Mesendoderm (in vitro differentiated cells): ENCODE measurements at regions not wholly inside any gene's neighbourhood (a gene's known extent, or its start where the extent isn't known, plus 50 kb on each side); places are given as distances from the start of the nearest gene placed in this dataset.

Source experiments
- DNase-seq: peaks from one replicate; pipeline ENCODE4 v3.0.0; 2013
- H2AK5ac ChIP-seq: 2 replicates; pipeline ENCODE4 v1.6.1; 2013; ENCODE audit warnings: low read length, inconsistent platforms
- H2BK120ac ChIP-seq: 2 replicates; pipeline ENCODE4 v1.6.1; 2013; ENCODE audit warnings: low read depth, mild to moderate bottlenecking, low read length, moderate library complexity, mixed read lengths
- H2BK15ac ChIP-seq: replicated peaks from 2 replicates; pipeline ENCODE4 v1.6.1; 2013; ENCODE audit warnings: low read depth, mild to moderate bottlenecking, moderate library complexity
- H2BK5ac ChIP-seq: 2 replicates; pipeline ENCODE4 v1.6.1; 2013; ENCODE audit warnings: low read length, inconsistent platforms
- H3K18ac ChIP-seq: 2 replicates; pipeline ENCODE4 v1.6.1; 2013; ENCODE audit warnings: mild to moderate bottlenecking, low read length, mixed read lengths
- H3K23ac ChIP-seq: one replicate; pipeline ENCODE4 v1.6.1; 2013; ENCODE audit warnings: low read length
- H3K27ac ChIP-seq: 2 replicates; pipeline ENCODE4 v1.5.1; 2013; ENCODE audit warnings: low read depth, mild to moderate bottlenecking, inconsistent platforms, low read length, moderate library complexity
- H3K27me3 ChIP-seq: 2 replicates; pipeline ENCODE4 v1.6.1; 2013; ENCODE audit warnings: low read length, control low read depth, mild to moderate bottlenecking, inconsistent platforms; ENCODE audit not compliant: insufficient read depth, poor library complexity
- H3K36me3 ChIP-seq: 2 replicates; pipeline ENCODE4 v1.6.1; 2013; ENCODE audit warnings: low read length, inconsistent platforms; ENCODE audit not compliant: control insufficient read depth, insufficient read depth
- H3K4ac ChIP-seq: one replicate; pipeline ENCODE4 v1.6.1; 2013; ENCODE audit warnings: low read depth, mild to moderate bottlenecking, low read length, moderate library complexity
- H3K4me1 ChIP-seq: 2 replicates; pipeline ENCODE4 v1.6.1; 2013; ENCODE audit warnings: low read depth, low read length, inconsistent platforms; ENCODE audit not compliant: control insufficient read depth
- H3K4me2 ChIP-seq: 2 replicates; pipeline ENCODE4 v1.6.1; 2013; ENCODE audit warnings: low read length
- H3K4me3 ChIP-seq: 2 replicates; pipeline ENCODE4 v1.5.1; 2013; ENCODE audit warnings: mild to moderate bottlenecking, low read length
- H3K56ac ChIP-seq: one replicate; pipeline ENCODE4 v1.6.1; 2013; ENCODE audit warnings: low read length
- H3K79me1 ChIP-seq: 2 replicates; pipeline ENCODE4 v1.6.1; 2013; ENCODE audit warnings: low read length, inconsistent platforms
- H3K79me2 ChIP-seq: 2 replicates; pipeline ENCODE4 v1.6.1; 2013; ENCODE audit warnings: mild to moderate bottlenecking, low read length; ENCODE audit not compliant: control insufficient read depth, insufficient read depth
- H3K9ac ChIP-seq: 2 replicates; pipeline ENCODE4 v1.6.1; 2013; ENCODE audit warnings: low read length, inconsistent platforms
- H4K5ac ChIP-seq: one replicate; pipeline ENCODE4 v1.6.1; 2013; ENCODE audit warnings: low read length
- H4K8ac ChIP-seq: one replicate; pipeline ENCODE4 v1.6.1; 2013; ENCODE audit warnings: low read depth, mild to moderate bottlenecking, control low read depth, low read length, moderate library complexity
- WGBS: extraction: QIAGEN DNeasy Blood & Tissue Kit; methylation state at CpG from one replicate; pipeline ENCODE4 v1.1.7; 2013; ENCODE audit warnings: low lambda C conversion rate, missing lambda C conversion rate; ENCODE audit not compliant: insufficient coverage; ENCODE audit errors: extremely low coverage; 5-methylcytosine and 5-hydroxymethylcytosine counted together

DNA sequence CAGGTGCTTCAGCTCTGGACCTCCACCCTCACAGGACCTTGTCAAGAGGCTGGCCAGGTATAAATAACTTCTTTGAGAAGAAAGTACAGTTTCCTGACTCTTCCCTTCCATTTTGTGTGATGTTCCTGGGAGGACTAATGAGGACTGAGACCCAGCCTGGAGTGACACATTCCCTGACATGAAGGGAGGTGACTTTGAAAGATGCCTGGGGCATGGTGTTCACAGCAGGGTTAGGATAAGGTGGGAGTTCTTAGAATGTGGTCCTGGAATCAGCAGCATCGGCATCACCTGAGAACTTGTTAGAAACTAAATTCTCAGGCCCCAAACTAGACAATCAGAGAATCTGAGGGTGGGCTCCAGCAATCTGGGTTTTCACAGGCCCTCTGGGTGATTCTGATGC lies 224.9 kb upstream of the BOD1L1 start:
- H3K9ac ChIP-seq, result no peak overlapping the region
- no peak overlapping the region for H3K4me2 ChIP-seq
- no peak for DNase-seq
- H3K56ac ChIP-seq, result no peak overlapping the region
- H2BK15ac ChIP-seq, result no peak overlapping the region
- no CpG with 5 or more reads among the region's 1 CpG for WGBS
- H3K79me1 ChIP-seq, result no peaks in the 10 kb centered on the region
- no peak overlapping the region for H2AK5ac ChIP-seq
- H3K4me3 ChIP-seq, result no peak overlapping the region
- no peak overlapping the region for H4K8ac ChIP-seq
- H3K23ac ChIP-seq, result no peak overlapping the region
- H2BK120ac ChIP-seq, result no peak overlapping the region
- no peak overlapping the region for H2BK5ac ChIP-seq
- no peak overlapping the region for H3K4ac ChIP-seq
- no peaks in the 10 kb centered on the region for H3K4me1 ChIP-seq
- H3K18ac ChIP-seq, result no peak overlapping the region
- no peaks in the 10 kb centered on the region for H3K27me3 ChIP-seq
- no peak overlapping the region for H4K5ac ChIP-seq
- no peaks in the 10 kb centered on the region for H3K79me2 ChIP-seq
- H3K36me3 ChIP-seq, result no peaks in the 10 kb centered on the region
- H3K27ac ChIP-seq, result no peak overlapping the region

DNA sequence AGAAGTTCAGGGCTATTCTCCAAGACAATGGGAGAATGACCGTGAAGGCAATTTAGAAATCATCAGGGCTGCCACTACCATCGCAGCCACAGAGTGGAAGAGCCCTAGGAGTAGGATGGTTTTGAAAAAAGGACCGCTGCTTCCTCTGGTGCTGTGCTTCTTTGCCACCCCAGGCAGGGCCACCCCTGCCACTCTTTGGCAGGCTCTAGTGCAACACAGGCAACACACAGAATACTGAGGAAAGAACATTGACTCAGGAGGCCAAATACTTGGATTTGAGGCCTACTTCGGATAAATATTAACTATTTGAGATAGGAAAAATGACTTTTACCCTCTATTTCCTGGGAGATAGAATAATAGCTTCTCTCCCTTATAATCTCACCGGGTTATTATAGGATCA lies 228.9 kb upstream of the BOD1L1 start:
- no CpG with 5 or more reads among the region's 5 CpGs for WGBS
- Histone ChIP-seq H3K9ac (no peak overlapping the region), H3K23ac (no peak overlapping the region), H3K4me2 (no peak overlapping the region), H2BK15ac (no peak overlapping the region), H4K5ac (no peak overlapping the region), H3K27ac (no peak overlapping the region), H3K27me3 (no peaks in the 10 kb centered on the region), H3K4ac (no peak overlapping the region), H2AK5ac (no peak overlapping the region), H3K4me3 (no peak overlapping the region), H2BK120ac (no peak overlapping the region), H3K18ac (no peak overlapping the region), H3K4me1 (no peaks in the 10 kb centered on the region), H3K36me3 (no peaks in the 10 kb centered on the region), H3K79me1 (no peaks in the 10 kb centered on the region), H4K8ac (no peak overlapping the region), H2BK5ac (no peak overlapping the region), H3K56ac (no peak overlapping the region), H3K79me2 (no peaks in the 10 kb centered on the region)
- DNase-seq, result no peak

DNA sequence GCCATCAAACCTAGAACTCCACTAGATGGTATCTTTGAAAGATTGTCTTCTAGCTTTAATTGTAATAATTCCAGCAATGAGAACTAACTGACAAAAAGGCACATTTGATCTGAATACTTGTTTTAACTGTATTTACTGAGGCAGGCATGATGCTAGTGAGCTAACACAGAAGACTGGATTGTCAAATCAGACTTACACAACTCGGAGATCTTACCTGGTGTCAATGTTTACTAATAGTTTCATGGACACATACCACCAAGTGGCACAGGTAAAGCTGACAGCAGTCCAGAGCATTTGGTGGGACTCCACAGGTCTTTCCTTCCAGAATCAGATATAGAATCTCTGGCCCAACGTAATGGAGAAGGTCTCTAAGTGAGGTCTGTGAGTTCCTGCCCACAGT lies 229.9 kb upstream of the BOD1L1 start:
- H4K8ac ChIP-seq, result no peak overlapping the region
- no peak overlapping the region for H3K9ac ChIP-seq

DNA sequence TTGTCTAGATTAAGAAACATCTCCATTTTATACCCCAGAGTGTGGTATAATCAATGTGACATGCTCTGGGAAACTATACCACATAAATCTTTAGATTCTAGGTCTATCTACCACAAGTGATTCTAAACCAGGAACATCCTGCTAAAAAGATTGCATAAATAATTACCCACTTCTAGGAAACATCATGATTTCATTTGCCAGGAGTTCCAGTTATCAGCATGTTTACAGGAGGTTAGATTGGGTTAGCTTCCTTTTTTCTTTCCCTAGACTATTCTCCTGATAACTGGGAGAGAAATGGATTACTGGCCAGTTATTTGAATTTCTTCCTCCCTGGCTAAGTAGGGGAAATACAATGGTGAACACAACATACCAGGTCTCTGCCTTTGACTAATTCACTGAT lies 230.3 kb upstream of the BOD1L1 start:
- Histone ChIP-seq H3K4me2 (no peak overlapping the region), H3K18ac (no peak overlapping the region), H3K56ac (no peak overlapping the region), H3K79me1 (no peaks in the 10 kb centered on the region), H3K23ac (no peak overlapping the region), H2BK120ac (no peak overlapping the region), H2AK5ac (no peak overlapping the region), H3K27me3 (no peaks in the 10 kb centered on the region), H3K27ac (no peak overlapping the region), H2BK15ac (no peak overlapping the region), H3K4me1 (no peaks in the 10 kb centered on the region), H3K36me3 (no peaks in the 10 kb centered on the region), H2BK5ac (no peak overlapping the region), H3K4me3 (no peak overlapping the region), H3K79me2 (no peaks in the 10 kb centered on the region), H4K5ac (no peak overlapping the region), H3K9ac (no peak overlapping the region), H4K8ac (no peak overlapping the region), H3K4ac (no peak overlapping the region)
- DNase-seq, result no peak

More for the DNA sequence above, 229.9 kb upstream of the BOD1L1 start:
- no peak overlapping the region for H4K5ac ChIP-seq
- H3K4me1 ChIP-seq, result no peaks in the 10 kb centered on the region
- no peak overlapping the region for H3K23ac ChIP-seq
- no peaks in the 10 kb centered on the region for H3K36me3 ChIP-seq
- no peak overlapping the region for H3K27ac ChIP-seq
- H2BK15ac ChIP-seq, result no peak overlapping the region
- no peak overlapping the region for H3K56ac ChIP-seq
- H3K79me2 ChIP-seq, result no peaks in the 10 kb centered on the region
- no peak overlapping the region for H3K18ac ChIP-seq
- H2BK5ac ChIP-seq, result no peak overlapping the region
- H3K4me2 ChIP-seq, result no peak overlapping the region
- no peaks in the 10 kb centered on the region for H3K79me1 ChIP-seq
- DNase-seq, result no peak
- no peak overlapping the region for H2AK5ac ChIP-seq
- H3K4me3 ChIP-seq, result no peak overlapping the region
- H3K27me3 ChIP-seq, result no peaks in the 10 kb centered on the region
- no CpG with 5 or more reads among the region's 2 CpGs for WGBS
- H2BK120ac ChIP-seq, result no peak overlapping the region
- H3K4ac ChIP-seq, result no peak overlapping the region

DNA sequence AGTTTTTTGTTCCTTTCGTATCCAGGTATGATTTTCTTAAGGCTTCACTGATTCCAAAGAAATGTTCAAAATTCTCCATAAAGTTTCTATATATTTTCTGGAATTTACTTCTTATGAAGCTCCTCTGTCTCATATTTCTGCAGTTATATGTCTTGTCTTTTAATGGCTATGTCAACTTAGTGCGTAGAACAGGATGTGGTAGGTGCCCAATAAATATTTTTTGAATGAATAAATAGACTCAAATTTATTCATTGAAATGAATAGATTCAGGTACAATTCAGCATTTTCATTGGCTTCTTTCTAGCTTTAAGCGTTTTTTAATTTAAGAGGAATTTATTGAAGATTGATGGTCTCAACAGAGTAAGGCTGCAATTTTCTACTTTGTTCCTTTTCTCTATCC lies 231.9 kb upstream of the BOD1L1 start:
- Histone ChIP-seq H3K23ac (no peak overlapping the region), H3K4me3 (no peak overlapping the region), H3K79me1 (no peaks in the 10 kb centered on the region), H3K36me3 (no peaks in the 10 kb centered on the region), H4K5ac (no peak overlapping the region), H3K4me1 (no peaks in the 10 kb centered on the region), H2BK15ac (no peak overlapping the region), H3K4me2 (no peak overlapping the region), H4K8ac (no peak overlapping the region), H3K27me3 (no peaks in the 10 kb centered on the region), H3K18ac (no peak overlapping the region), H2AK5ac (no peak overlapping the region), H3K79me2 (no peaks in the 10 kb centered on the region), H3K27ac (no peak overlapping the region), H2BK5ac (no peak overlapping the region), H3K4ac (no peak overlapping the region), H2BK120ac (no peak overlapping the region), H3K9ac (no peak overlapping the region), H3K56ac (no peak overlapping the region)
- no CpG with 5 or more reads among the region's 3 CpGs for WGBS
- DNase-seq, result no peak

DNA sequence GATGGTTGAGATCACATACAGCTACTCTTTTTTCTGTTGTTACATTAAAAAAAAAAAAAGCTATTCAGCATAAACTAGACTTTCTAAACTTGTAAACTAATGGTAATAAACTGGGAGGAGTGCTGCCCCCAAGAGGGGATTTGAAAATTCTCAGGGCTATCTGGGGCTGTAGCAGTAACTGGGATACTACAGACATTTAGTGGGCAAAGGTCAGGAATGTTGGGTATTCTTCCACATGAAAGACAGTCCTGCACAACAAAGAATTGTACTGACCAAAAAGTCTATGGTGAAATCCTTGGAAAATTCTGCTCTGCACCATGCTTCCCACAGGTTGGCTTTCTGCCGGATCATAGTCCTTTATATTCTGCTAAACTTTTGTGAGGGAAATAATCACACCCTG lies 232.6 kb upstream of the BOD1L1 start:
- Histone ChIP-seq H3K23ac (no peak overlapping the region), H2BK120ac (no peak overlapping the region), H3K27me3 (no peaks in the 10 kb centered on the region), H3K4me2 (no peak overlapping the region), H3K56ac (peak overlapping the region; percentile 54), H2BK5ac (no peak overlapping the region), H3K79me1 (no peaks in the 10 kb centered on the region), H3K4me1 (no peaks in the 10 kb centered on the region), H3K79me2 (no peaks in the 10 kb centered on the region), H3K4me3 (no peak overlapping the region), H2BK15ac (no peak overlapping the region), H4K8ac (no peak overlapping the region), H3K18ac (no peak overlapping the region), H3K36me3 (no peaks in the 10 kb centered on the region), H3K27ac (no peak overlapping the region), H2AK5ac (no peak overlapping the region), H3K9ac (no peak overlapping the region), H4K5ac (no peak overlapping the region), H3K4ac (no peak overlapping the region)
- DNase-seq, result peak; percentile 44
- WGBS, result no CpG with 5 or more reads among the region's 1 CpG
